IPS-NIHi11 (cell line): ENCODE measurements at regions not wholly inside any gene's neighbourhood (a gene's known extent, or its start where the extent isn't known, plus 50 kb on each side); places are given as distances from the start of the nearest gene placed in this dataset.

Experiments
- DNase-seq: peaks from one replicate; pipeline ENCODE4 v3.0.0; 2012; ENCODE audit warnings: mixed read lengths, low spot score

- no peak for DNase-seq
Observed at GRCh38 chr6:19465256-19465655, 371.9 kb upstream of the ID4 start.

GRCh38 chr6:19465760-19466159 is 371.4 kb upstream of the ID4 start:
- DNase-seq, result no peak

- no peak for DNase-seq
Observed at GRCh38 chr6:19470333-19470732, 366.8 kb upstream of the ID4 start.

- DNase-seq, result no peak
Observed at GRCh38 chr6:19472153-19472552, 365.0 kb upstream of the ID4 start.

- DNase-seq, result peak; percentile 16
Observed at GRCh38 chr6:19472850-19473249, 364.3 kb upstream of the ID4 start.

GRCh38 chr6:19477563-19477962 is 359.6 kb upstream of the ID4 start:
- no peak for DNase-seq

- DNase-seq, result no peak
Observed at GRCh38 chr6:19478273-19478672, 358.9 kb upstream of the ID4 start.

GRCh38 chr6:19478992-19479391 is 358.2 kb upstream of the ID4 start:
- no peak for DNase-seq

GRCh38 chr6:19479551-19479950 is 357.6 kb upstream of the ID4 start:
- no peak for DNase-seq

GRCh38 chr6:19492636-19493405 is 344.3 kb upstream of the ID4 start:
- DNase-seq, result no peak

GRCh38 chr6:19501737-19502245 is 335.4 kb upstream of the ID4 start:
- no peak for DNase-seq

GRCh38 chr6:19502301-19502700 is 334.9 kb upstream of the ID4 start:
- no peak for DNase-seq

- DNase-seq, result no peak
Observed at GRCh38 chr6:19515939-19516338, 321.2 kb upstream of the ID4 start.

GRCh38 chr6:19519941-19520340 is 317.2 kb upstream of the ID4 start:
- DNase-seq, result no peak

- no peak for DNase-seq
Observed at GRCh38 chr6:19524366-19525186, 312.6 kb upstream of the ID4 start.

GRCh38 chr6:19525673-19526072 is 311.5 kb upstream of the ID4 start:
- DNase-seq, result no peak

GRCh38 chr6:19530188-19530587 is 307.0 kb upstream of the ID4 start:
- DNase-seq, result no peak

- no peak for DNase-seq
Observed at GRCh38 chr6:19535351-19535750, 301.8 kb upstream of the ID4 start.

- no peak for DNase-seq
Observed at GRCh38 chr6:19536838-19537237, 300.3 kb upstream of the ID4 start.

GRCh38 chr6:19538096-19538495 is 299.1 kb upstream of the ID4 start:
- DNase-seq, result peak; percentile 19

GRCh38 chr6:19547507-19547906 is 289.7 kb upstream of the ID4 start:
- DNase-seq, result no peak

GRCh38 chr6:19549109-19549508 is 288.1 kb upstream of the ID4 start:
- DNase-seq, result no peak

- no peak for DNase-seq
Observed at GRCh38 chr6:19550380-19550779, 286.8 kb upstream of the ID4 start.
